ENCODE measurements at regions not wholly inside any gene's neighbourhood (a gene's known extent, or its start where the extent isn't known, plus 50 kb on each side); places are given as distances from the start of the nearest gene placed in this dataset.
"Not testable (repeated sequence)": the region's sequence is repeated elsewhere in the genome, so short reads cannot be mapped to it uniquely, and the experiment has no call there.

GRCh38 chr2:87449462-87449980, 298.4 kb upstream of the PLGLB2 start:
- DNase-seq (ENCODE audit: low read depth, low spot score); in situ Hi-C loops (cut with HindIII; ENCODE audit: low pct_unique_long_range_greater_than_20kb, low sequenced_read_pairs): not testable (repeated sequence)

- DNase-seq (ENCODE audit: low read depth, low spot score); in situ Hi-C loops (cut with HindIII; ENCODE audit: low pct_unique_long_range_greater_than_20kb, low sequenced_read_pairs): not testable (repeated sequence)
Observed at GRCh38 chr2:87452193-87452592, 295.7 kb upstream of the PLGLB2 start.

- in situ Hi-C loops (cut with HindIII; ENCODE audit: low pct_unique_long_range_greater_than_20kb, low sequenced_read_pairs); DNase-seq (ENCODE audit: low read depth, low spot score): not testable (repeated sequence)
Observed at GRCh38 chr2:87452861-87453260, 295.0 kb upstream of the PLGLB2 start.

GRCh38 chr2:87453965-87454364, 293.9 kb upstream of the PLGLB2 start:
- in situ Hi-C loops (cut with HindIII; ENCODE audit: low pct_unique_long_range_greater_than_20kb, low sequenced_read_pairs) = not testable (repeated sequence)

GRCh38 chr2:87454421-87454820, 293.5 kb upstream of the PLGLB2 start:
- in situ Hi-C loops (cut with HindIII; ENCODE audit: low pct_unique_long_range_greater_than_20kb, low sequenced_read_pairs) = not testable (repeated sequence)
- peak; percentile 58 for DNase-seq (ENCODE audit: low read depth, low spot score)

More at GRCh38 chr2:87453965-87454364, 293.9 kb upstream of the PLGLB2 start:
- DNase-seq (ENCODE audit: low read depth, low spot score) = peak; percentile 47

GRCh38 chr2:87455209-87455853, 292.6 kb upstream of the PLGLB2 start:
- in situ Hi-C loops (cut with HindIII; ENCODE audit: low pct_unique_long_range_greater_than_20kb, low sequenced_read_pairs); DNase-seq (ENCODE audit: low read depth, low spot score): not testable (repeated sequence)

GRCh38 chr2:87455854-87456249, 292.0 kb upstream of the PLGLB2 start:
- DNase-seq (ENCODE audit: low read depth, low spot score); in situ Hi-C loops (cut with HindIII; ENCODE audit: low pct_unique_long_range_greater_than_20kb, low sequenced_read_pairs): not testable (repeated sequence)

GRCh38 chr2:87456477-87457128, 291.3 kb upstream of the PLGLB2 start:
- peak; percentile 11 for DNase-seq (ENCODE audit: low read depth, low spot score)
- in situ Hi-C loops (cut with HindIII; ENCODE audit: low pct_unique_long_range_greater_than_20kb, low sequenced_read_pairs) = not testable (repeated sequence)

- in situ Hi-C loops (cut with HindIII; ENCODE audit: low pct_unique_long_range_greater_than_20kb, low sequenced_read_pairs) = not testable (repeated sequence)
Observed at GRCh38 chr2:87457129-87457499, 290.8 kb upstream of the PLGLB2 start.

GRCh38 chr2:87458938-87459337, 288.9 kb upstream of the PLGLB2 start:
- DNase-seq (ENCODE audit: low read depth, low spot score); in situ Hi-C loops (cut with HindIII; ENCODE audit: low pct_unique_long_range_greater_than_20kb, low sequenced_read_pairs): not testable (repeated sequence)

More at GRCh38 chr2:87457129-87457499, 290.8 kb upstream of the PLGLB2 start:
- DNase-seq (ENCODE audit: low read depth, low spot score) = not testable (repeated sequence)

GRCh38 chr2:87460104-87460503, 287.8 kb upstream of the PLGLB2 start:
- in situ Hi-C loops (cut with HindIII; ENCODE audit: low pct_unique_long_range_greater_than_20kb, low sequenced_read_pairs); DNase-seq (ENCODE audit: low read depth, low spot score): not testable (repeated sequence)

- in situ Hi-C loops (cut with HindIII; ENCODE audit: low pct_unique_long_range_greater_than_20kb, low sequenced_read_pairs); DNase-seq (ENCODE audit: low read depth, low spot score): not testable (repeated sequence)
Observed at GRCh38 chr2:87460662-87461061, 287.2 kb upstream of the PLGLB2 start.

- DNase-seq (ENCODE audit: low read depth, low spot score); in situ Hi-C loops (cut with HindIII; ENCODE audit: low pct_unique_long_range_greater_than_20kb, low sequenced_read_pairs): not testable (repeated sequence)
Observed at GRCh38 chr2:87461671-87462070, 286.2 kb upstream of the PLGLB2 start.

- in situ Hi-C loops (cut with HindIII; ENCODE audit: low pct_unique_long_range_greater_than_20kb, low sequenced_read_pairs); DNase-seq (ENCODE audit: low read depth, low spot score): not testable (repeated sequence)
Observed at GRCh38 chr2:87464219-87464618, 283.7 kb upstream of the PLGLB2 start.

GRCh38 chr2:87465730-87466129, 282.2 kb upstream of the PLGLB2 start:
- DNase-seq (ENCODE audit: low read depth, low spot score); in situ Hi-C loops (cut with HindIII; ENCODE audit: low pct_unique_long_range_greater_than_20kb, low sequenced_read_pairs): not testable (repeated sequence)

GRCh38 chr2:87466591-87467120, 281.2 kb upstream of the PLGLB2 start:
- DNase-seq (ENCODE audit: low read depth, low spot score); in situ Hi-C loops (cut with HindIII; ENCODE audit: low pct_unique_long_range_greater_than_20kb, low sequenced_read_pairs): not testable (repeated sequence)

GRCh38 chr2:87468429-87468981, 279.4 kb upstream of the PLGLB2 start:
- DNase-seq (ENCODE audit: low read depth, low spot score); in situ Hi-C loops (cut with HindIII; ENCODE audit: low pct_unique_long_range_greater_than_20kb, low sequenced_read_pairs): not testable (repeated sequence)

Measured in SK-MEL-5 (cell line).